ENCODE measurements at regions not wholly inside any gene's neighbourhood (a gene's known extent, or its start where the extent isn't known, plus 50 kb on each side); places are given as distances from the start of the nearest gene placed in this dataset.

- no peak for TF ChIP-seq YY1 (IDR thresholded peaks at IDR 0.05; ENCODE audit: low read depth)
- TF ChIP-seq TAF1 (IDR thresholded peaks at IDR 0.05; ENCODE audit: borderline replicate concordance, low read depth, low read length), result no peak
- TF ChIP-seq GABPA (IDR thresholded peaks at IDR 0.05; ENCODE audit: low read depth), result no peak
- TF ChIP-seq CTCF (IDR thresholded peaks at IDR 0.05), result no peak
- TF ChIP-seq EP300 (IDR thresholded peaks at IDR 0.05; ENCODE audit: borderline replicate concordance in 1 of 2, low read depth in 1 of 2, low read length in 1 of 2), result no peak
- no peak for TF ChIP-seq FOXM1 (IDR thresholded peaks at IDR 0.05; ENCODE audit: low read depth)
- no peak for TF ChIP-seq GATA2 (CRISPR knock-in tag; IDR thresholded peaks at IDR 0.05)
These were observed 1853.8 kb downstream of the EFNA5 start for GRCh38 chr5:105816961-105817360.
